HT-29 (cell line): ENCODE measurements at regions not wholly inside any gene's neighbourhood (a gene's known extent, or its start where the extent isn't known, plus 50 kb on each side); places are given as distances from the start of the nearest gene placed in this dataset.

ENCODE experiments used
- DNase-seq: peaks from one replicate; pipeline ENCODE4 v3.0.0-alpha.2; 2015; ENCODE audit warnings: low spot score

DNA sequence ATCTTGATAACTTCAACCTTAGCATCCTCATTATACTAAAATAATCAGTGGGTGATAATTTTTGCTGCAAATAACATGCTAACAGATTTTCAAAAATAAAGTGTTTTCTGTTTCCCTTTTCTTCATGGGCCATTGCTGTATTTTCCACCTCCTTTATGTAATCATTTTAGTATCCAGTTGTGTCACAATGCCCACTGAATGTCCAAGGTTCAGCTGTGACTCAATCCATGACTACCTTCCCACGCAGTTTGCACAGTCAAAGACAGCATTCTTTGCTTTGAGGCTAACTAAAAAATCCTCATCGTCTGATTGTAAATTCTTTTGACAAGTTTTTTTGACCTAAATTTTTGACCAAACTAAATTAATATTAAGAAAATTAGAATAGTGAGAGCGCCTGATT is 474.1 kb downstream of the FLRT2 start:
- no peak for DNase-seq

DNA sequence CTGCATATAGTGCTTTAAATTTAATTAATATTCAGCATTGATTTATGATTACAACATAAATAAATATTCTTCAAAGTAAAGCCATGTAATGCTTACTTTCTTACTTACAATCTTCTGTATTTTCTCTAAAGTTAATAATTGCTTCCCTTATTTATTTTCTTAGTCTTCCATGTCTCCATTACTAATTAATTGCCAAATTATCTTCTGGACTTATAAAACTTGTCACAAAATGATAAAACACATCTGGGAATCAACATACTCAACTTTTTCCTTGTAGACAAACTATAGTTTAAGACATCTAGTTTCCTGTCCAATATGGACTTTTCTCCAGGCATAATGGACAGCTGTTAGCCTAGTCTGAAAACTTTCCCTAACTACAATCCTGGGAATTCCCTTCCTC is 466.6 kb downstream of the FLRT2 start:
- no peak for DNase-seq

DNA sequence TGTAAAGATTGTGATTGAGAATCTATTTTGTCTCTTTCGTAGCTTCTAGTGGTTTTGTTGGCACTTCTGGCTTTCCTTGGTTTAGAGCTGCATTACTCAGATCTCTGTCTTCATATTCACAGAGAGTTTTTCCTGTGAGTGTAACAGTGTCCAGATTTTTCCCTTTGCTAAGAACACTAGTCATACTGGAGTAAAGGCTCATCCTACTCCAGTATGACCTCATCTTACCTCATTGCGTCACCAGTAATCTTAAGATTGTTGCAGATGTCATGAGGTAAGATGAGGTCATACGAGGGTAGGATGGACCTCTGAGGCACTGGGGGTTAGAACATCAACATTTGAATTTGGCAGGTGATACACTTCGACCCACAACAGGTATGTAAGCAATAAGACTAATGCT is 461.2 kb downstream of the FLRT2 start:
- DNase-seq = no peak

DNA sequence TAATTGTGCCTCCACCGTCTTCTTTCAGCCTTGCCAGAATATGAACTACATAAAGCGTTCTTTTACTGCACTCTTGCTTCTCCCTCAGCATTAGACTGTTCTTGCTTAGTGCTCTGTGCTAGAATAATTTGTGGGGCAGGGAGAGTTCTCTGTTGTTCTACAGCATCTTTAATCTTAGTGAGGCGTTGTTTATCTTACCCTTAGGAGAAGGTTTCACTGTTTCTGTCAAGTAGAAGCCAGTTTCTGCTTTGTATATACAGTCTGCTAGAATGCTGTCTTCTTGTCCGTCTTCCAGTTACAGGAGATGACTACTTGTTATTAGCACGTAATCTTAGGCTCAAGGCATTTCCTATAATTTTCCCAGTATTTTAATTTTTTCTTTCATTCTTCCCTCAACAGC is 458.0 kb downstream of the FLRT2 start:
- DNase-seq = no peak

DNA sequence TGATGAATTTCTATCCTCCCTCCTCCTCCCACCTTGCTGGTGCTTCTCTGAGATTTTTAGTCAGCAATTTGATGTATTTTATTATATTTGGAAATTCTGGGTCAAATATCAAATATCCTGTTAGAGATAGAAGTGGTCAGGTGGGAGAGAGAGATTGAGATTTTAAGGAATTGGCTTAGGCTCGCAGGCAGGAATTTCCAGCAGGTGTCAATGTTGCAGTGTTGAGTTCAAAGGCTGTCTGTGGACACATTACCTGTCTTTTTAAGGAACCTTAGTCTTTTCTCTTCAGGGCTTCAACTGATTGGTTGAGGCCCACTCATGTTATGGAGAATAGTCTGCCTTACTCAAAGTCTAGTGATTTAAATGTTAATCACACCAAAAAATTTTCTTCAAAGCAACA is 457.3 kb downstream of the FLRT2 start:
- no peak for DNase-seq

DNA sequence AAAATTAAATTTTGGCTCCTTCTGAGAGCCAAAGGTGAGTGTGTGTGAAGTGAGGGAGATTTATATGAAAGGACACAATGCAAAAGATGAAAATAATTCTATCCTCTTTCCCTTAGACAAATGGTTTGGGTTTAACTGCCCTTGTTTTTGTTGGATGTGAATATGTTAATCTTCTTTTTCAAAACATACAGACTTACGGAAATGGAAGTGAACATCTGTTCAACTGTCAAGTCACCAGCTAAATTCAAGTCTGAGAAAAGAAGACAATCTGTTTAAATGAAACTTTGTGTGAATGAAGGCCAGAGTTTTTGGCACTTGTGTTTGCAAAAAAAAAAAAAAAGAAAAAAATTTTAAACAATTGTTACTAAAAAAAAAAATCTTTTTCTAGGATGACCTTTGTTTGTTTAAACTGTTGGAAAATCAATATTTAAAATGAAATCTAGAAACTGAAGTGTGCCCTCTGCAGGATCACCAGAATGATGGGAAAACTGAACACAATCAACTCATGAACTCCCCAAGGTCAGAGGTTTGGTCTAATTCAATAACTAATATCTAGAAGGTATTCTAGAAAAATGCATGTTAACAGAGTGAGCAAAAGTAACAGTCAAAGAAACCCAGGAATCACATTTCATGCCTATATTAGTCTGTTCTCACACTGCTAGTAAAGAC is 448.8 kb downstream of the FLRT2 start:
- no peak for DNase-seq

DNA sequence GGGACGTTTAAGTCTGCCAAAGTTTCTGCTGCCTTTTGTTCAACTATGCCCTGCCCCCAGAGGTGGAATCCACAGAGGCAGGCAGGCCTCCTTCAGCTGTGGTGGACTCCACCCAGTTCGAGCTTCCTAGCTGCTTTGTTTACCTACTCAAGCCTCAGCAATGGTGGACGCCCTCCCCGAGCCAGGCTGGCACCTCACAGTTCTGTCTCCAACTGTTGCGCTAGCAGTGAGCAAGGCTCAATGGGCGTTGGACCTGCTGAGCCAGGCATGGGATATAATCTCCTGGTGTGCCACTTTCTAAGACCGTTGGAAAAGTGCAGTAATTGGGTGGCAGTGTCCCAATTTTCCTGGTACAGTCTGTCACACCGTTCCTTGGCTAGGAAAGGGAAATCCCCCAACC is 444.7 kb downstream of the FLRT2 start:
- DNase-seq = no peak

DNA sequence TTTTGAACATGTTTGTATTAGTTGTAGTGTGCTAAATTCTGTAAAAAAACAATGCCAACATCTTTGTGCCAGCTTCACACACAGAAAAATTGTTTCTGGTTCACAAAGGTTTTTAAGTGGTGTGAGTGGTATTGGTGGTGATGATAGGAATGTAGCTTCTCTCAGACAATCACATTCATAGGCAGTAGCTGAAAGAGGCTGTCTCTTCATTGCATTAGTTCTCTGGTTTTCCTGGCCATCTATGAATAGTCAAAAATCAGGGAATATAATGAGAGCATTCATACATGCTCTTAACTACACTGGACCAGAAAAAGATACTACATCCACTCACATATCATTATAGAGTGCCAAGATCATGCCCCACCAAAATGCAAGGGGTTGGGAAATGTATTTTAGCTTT is 433.5 kb downstream of the FLRT2 start:
- no peak for DNase-seq

DNA sequence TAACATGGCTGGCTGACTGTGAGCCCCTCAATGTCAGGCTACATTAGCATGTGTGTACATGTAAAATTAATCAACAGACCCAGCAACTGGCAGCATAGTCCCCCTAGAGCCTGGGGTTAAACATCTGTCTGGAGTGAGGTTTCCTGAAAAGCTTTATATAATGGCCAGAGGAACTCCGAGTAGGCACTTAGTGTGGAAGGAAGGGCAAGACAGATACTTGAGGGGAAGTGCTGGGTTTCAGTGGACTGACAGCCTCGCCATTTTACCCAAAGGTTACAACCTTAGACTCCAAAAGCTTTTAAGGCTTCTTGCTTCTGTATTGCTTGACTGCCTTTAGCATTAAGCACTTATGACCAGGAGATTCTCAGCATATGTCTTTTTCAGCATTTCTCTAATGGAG is 430.8 kb downstream of the FLRT2 start:
- no peak for DNase-seq

DNA sequence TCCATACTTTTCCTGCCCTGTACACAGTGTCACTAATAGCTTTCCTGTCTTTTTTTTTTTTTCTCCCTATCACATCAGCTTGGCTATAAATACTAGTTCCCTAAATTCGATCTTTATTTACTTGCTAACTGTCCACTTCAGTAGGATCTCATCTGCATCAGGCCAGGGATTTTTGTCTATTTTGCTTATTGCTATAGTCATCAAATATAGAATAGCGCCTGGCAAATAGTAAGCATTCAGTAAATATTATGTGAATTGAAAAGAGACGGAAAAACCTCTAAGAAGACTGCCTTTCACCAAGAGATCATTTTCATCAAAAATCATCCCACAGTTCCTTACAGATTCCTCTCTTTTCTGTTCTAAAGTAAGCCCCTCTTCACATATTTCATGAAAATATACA is 429.1 kb downstream of the FLRT2 start:
- DNase-seq = no peak

DNA sequence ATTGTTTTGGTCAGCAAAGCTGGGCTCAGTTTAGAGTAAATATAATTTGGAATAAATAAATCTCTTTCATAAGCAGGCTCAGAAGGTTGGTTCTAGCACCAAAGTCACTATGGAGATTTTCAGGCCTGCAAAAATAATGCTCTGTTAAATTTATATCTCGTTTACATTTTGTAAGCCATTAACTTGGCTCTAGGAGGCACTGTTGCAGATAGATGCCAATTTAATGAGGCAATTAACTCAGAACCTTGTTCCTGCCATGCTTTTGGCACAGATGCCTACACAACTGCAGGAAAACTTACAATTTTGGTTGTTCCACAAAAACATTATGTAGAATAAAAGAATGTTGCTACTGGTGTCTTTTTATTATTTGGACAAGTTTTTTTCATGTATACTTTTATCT is 428.1 kb downstream of the FLRT2 start:
- DNase-seq = no peak

DNA sequence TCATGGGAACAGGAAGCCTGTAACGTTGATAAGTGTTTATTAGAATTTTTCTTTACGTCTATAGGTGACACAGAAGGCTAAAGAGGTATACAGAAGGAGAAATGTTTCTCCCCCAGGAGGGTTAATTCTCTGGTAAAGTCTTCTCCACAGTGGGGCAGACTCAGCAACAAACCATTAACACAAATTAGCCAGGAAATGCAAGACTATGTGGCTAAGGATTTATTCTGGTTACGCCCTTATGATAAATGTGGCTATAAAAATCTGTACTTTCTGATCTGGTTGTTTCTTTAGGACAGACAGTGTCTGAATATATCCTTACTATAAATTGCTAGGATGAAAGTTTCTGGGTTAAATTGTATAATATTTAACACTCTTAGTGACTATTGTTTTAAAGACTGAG is 423.3 kb downstream of the FLRT2 start:
- DNase-seq = no peak

DNA sequence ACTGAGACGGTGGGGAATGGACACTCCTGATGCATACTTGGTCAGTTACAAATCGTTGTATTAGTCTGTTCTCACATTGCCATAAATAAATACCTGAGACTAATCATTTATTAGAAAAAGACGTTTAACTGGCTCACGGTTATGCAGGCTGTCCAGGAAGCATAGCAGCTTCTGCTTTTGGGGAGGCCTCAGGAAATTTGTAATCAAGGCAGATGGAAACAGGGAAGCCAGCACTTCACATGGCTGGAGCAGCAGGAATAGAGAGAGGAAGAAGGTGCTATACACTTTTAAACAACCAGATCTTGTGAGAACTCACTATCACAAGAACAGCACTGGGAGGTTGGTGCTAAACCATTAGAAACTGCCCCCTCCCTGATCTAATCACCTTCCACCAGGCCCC is 418.2 kb downstream of the FLRT2 start:
- DNase-seq = no peak

DNA sequence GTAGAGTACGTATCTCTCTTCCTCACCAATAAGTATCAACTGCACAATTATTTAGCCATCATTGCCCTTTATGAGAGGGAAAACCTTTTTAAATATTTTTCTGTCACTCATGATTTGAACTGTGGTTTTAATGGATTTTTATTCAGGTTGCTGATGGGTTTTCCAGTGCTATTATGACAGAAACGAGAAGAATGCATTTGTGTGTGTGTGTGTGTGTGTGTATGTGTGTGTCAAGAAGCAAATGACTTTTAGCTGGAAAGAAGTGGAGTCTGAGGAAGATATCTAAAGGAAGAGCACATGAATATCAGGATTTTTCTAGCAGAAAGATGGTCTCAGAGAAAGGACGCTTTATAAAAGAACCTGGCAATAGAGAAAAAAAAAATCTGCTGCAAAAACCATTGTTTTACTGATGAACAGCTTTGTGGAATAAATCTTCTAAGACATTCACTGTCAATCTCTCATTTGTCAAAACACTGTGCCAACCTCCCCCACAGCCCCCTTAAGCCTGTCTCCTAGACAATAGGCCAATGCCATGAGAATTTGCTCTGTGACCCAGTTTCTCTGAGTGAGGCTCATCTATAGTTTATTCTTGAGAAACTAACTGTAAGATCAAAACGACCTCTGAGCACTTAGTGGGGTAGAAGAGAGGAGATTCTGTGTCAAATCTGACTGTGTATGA is 417.7 kb downstream of the FLRT2 start:
- no peak for DNase-seq

DNA sequence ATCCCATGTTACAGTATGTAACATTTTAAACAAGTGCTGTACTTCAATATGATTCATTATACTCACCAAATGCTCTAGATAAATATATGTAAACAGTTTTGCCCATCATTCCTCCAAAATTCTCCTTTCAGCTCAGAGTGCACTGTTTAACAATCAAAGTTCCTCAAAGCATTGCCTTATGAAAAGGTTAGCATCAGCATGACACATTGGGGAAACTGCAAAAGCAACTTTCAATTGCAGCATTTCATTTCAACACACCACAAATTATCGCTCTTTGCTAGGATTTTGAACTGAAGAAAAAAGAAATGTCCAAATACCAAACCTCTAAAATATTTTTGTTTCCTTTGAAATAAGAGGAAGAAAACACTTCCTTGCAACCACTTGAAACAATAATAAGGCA is 413.2 kb downstream of the FLRT2 start:
- DNase-seq = no peak

DNA sequence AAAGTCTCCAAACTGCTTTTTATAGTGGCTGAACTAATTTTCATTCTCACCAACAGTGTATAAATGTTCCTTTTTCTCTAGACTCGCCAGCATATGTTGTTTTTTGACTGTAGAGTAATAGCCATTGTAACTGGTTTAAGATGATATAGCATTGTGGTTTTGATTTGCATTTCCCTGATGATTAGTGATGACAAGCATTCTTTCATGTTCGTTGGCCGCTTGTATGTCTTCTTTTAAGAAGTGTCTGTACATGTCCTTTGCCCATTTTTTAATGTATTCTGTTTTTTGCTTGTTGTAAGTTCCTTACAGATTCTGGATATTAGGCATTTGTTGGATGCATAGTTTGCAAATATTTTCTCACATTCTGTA is 404.9 kb downstream of the FLRT2 start:
- no peak for DNase-seq

DNA sequence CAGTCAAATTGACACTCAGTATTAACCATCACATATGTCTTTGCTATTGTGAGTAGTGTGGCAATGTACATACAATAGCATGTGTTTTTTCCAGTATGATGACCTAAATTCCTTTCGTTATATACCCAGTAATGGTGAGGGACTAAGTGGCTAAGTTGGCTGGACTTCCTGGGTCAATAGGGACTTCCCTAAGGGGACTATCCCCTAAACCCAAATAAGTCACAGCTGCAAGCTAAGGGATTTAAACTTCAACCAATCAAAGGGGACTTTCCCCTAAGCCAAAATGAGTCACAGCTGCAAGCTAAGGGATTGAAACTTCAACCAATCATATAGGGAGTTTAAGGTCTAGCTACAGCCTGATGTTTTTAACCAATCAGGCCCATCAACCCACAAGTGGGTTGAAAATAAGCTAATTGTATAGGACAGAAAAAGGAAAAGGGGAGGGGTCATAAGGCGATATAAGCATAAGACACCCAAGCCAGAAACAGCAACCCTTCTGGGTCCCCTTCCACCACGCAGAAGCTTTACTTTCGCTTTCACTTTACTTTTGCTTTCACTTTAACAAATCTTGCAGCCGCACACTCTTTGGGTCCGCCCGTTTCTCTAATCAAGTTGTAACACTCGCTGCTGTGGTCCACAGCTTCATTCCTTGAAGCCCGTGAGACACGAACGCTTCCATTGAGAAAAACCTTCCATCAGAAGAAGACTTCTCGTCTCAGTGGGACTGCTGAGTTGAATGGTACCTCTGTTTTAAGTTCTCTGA is 404.4 kb downstream of the FLRT2 start:
- DNase-seq = peak; percentile 28

DNA sequence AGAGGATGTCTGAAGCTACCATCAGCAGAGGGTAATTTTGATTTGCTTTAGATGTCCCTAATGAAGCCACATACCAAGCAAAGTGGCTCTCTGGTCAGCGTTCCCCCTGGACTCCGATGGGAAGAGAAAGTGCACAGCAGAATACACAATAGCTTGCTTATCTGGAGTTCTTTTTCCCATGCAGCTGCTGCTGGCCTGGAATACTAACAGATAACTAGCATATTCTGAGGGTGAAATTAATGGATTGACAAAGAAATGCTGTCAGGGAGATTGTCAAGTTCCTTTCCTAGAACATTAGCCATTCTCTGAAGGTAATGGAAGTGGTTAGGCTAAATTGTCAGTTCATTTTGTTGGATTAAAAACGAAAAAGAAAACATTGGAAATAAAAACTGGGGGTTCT is 391.3 kb downstream of the FLRT2 start:
- DNase-seq = no peak

DNA sequence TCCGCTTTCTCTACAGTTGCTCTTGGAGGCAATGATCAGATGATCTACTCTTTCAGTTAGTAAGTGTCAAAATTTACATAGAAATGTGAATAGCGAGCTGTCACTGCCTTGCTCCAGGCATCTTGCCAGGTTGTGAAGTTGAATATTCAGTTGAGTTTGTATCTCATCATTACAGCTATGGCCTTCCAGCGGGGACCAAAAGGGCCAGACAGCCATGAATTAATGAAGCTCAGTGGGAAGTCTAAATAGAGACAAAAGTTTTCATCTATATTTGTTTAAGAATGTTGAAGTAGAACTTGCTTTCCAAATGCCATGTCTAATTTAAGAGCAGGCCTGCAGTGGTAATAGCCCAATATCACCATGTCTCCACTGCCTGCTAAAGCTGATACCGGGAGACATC is 387.8 kb downstream of the FLRT2 start:
- no peak for DNase-seq

DNA sequence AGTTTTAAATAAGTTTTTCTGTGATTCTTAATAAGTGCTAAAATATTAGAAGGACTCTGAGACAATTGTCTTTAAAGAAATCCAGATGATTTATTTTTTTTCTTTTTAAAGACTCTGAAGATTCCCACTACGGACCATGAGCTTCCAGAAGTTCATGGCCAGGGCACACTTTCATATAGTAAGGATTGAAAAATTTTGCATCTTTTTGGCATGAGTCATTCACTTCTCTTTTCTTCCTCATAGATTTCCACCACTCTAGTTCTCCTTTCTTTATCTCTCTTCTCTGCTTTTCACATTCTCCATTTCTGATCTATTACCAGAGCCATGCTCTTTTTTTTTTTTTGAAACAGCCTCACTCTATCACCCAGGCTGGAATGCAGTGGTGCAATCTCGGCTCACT is 385.8 kb downstream of the FLRT2 start:
- no peak for DNase-seq

DNA sequence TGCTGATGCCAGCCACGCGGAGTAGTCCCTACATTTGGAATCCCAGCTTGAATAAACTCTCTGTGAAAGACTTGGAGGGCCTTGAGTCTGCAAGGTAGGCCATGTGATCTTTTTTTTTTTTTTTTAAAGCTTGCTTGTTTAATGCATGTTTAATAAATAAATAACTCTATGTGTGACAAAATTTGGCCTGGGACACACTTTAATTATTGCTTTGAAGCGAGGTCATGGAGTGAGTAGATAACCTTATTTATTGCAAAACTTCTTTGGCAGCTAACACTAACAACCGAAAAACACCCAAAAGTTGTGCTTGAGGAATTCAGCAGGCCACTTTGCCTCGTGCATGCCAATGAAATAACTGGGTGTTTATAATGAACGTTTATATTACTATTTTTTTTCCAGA is 382.2 kb downstream of the FLRT2 start:
- DNase-seq = no peak

DNA sequence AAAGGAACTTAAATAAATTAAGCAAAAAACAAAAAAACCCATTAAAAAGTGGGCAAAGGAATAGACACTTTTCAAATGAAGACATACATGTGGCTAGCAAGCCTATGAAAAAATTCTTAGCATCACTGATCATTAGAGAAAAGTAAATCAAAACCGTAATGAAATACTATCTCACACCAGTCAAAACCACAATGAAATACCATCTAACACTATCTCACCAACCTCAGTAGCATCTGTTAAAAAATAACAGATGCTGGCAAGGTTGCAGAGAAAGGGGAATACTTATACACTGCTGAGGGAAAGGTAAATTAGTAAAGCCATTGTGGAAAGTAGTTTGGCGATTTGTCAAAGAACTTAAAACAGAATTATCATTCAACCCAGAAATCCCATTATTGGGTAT is 381.1 kb downstream of the FLRT2 start:
- no peak for DNase-seq

DNA sequence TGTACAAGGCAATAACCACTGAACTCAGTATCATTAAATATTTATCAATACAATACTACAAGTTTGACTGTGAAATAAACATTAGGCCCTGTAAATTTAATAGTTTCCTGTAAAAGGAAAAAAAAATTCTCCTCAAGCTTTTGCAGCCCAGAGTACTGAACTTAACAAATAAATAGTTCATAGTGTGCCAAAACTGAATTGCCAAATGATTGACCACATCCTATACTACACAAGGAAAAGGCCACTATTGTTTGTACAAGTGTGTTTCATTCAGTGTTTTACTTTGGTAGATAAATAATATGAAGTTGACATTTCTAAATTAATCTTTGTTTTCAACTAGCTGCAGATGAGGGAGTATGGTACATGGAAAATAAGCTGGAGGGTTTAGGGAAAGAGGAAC is 379.6 kb downstream of the FLRT2 start:
- no peak for DNase-seq
